Colonic mucosa (tissue), 4 donors: ENCODE measurements at regions not wholly inside any gene's neighbourhood (a gene's known extent, or its start where the extent isn't known, plus 50 kb on each side); places are given as distances from the start of the nearest gene placed in this dataset.

Experiments
- DNase-seq: peaks from one replicate; pipeline ENCODE4 v3.0.0-alpha.2; 2020
- H3K27ac ChIP-seq: fragments of 200-600 bp; one replicate; pipeline ENCODE4 v1.8.0; 2021
- H3K27me3 ChIP-seq: fragments of 200-600 bp; one replicate; pipeline ENCODE4 v1.8.0; 2021
- H3K36me3 ChIP-seq: fragments of 200-600 bp; one replicate; pipeline ENCODE4 v1.8.0; 2021
- H3K4me1 ChIP-seq: fragments of 200-600 bp; one replicate; pipeline ENCODE4 v1.8.0; 2021; ENCODE audit warnings: mild to moderate bottlenecking
- H3K4me3 ChIP-seq: fragments of 200-600 bp; one replicate; pipeline ENCODE4 v1.8.0; 2021
- H3K9ac ChIP-seq, 2 donors: one replicate each; pipeline ENCODE4 v1.7.0; 2013; ENCODE audit warnings: control low read depth in 2 of 2, low read depth in 2 of 2, low read length in 2 of 2
- H3K9me3 ChIP-seq: fragments of 200-600 bp; one replicate; pipeline ENCODE4 v1.8.0; 2021
- CTCF ChIP-seq: fragments of 200-600 bp; IDR thresholded peaks from one replicate; pipeline ENCODE4 v1.8.0; 2022; ENCODE audit warnings: antibody characterized with exemption, mild to moderate bottlenecking
- intact Hi-C: fragments of 100-400 bp; cut with DNase I; formaldehyde crosslinking; loops from one replicate; pipeline ENCODE4 v1.14.1; 2022
- donor health status: healthy.
- donor health status: DM: no; HTN: no; CAD: no.
- donor health status: DM: no; HTN: no; CAD: no.

GRCh38 chr17:65433157-65433556 is 128.3 kb downstream of the AXIN2 start:
- Histone ChIP-seq H3K36me3 (no peaks in the 10 kb centered on the region), H3K9me3 (no peaks in the 10 kb centered on the region), H3K9ac (no peak overlapping the region), H3K4me1 (no peaks in the 10 kb centered on the region), H3K27ac (no peak overlapping the region), H3K27me3 (no peaks in the 10 kb centered on the region), H3K4me3 (no peak overlapping the region)
- TF ChIP-seq CTCF = no peak
- intact Hi-C loops = no loop called here
- no peak for DNase-seq

- no peak overlapping the region for H3K4me3 ChIP-seq
- no peaks in the 10 kb centered on the region for H3K9me3 ChIP-seq
- H3K4me1 ChIP-seq = no peaks in the 10 kb centered on the region
- H3K27me3 ChIP-seq = no peaks in the 10 kb centered on the region
- no peak overlapping the region for H3K9ac ChIP-seq
- H3K27ac ChIP-seq = no peak overlapping the region
- H3K36me3 ChIP-seq = no peaks in the 10 kb centered on the region
- no peak for DNase-seq
- TF ChIP-seq CTCF = no peak
- intact Hi-C loops = no loop called here
Measured at GRCh38 chr17:65431116-65431515, 130.3 kb downstream of the AXIN2 start.

GRCh38 chr17:65430209-65430833 is 131.1 kb downstream of the AXIN2 start:
- Histone ChIP-seq H3K36me3 (no peaks in the 10 kb centered on the region), H3K4me3 (no peak overlapping the region), H3K27ac (no peak overlapping the region), H3K9ac (no peak overlapping the region), H3K4me1 (no peaks in the 10 kb centered on the region), H3K9me3 (no peaks in the 10 kb centered on the region), H3K27me3 (no peaks in the 10 kb centered on the region)
- no peak for DNase-seq
- no peak for TF ChIP-seq CTCF
- intact Hi-C loops = no loop called here

- H3K9me3 ChIP-seq = no peaks in the 10 kb centered on the region
- intact Hi-C loops = no loop called here
- no peaks in the 10 kb centered on the region for H3K4me1 ChIP-seq
- no peak overlapping the region for H3K27ac ChIP-seq
- DNase-seq = no peak
- TF ChIP-seq CTCF = no peak
- H3K4me3 ChIP-seq = no peak overlapping the region
- no peaks in the 10 kb centered on the region for H3K27me3 ChIP-seq
- H3K36me3 ChIP-seq = no peaks in the 10 kb centered on the region
- H3K9ac ChIP-seq = no peak overlapping the region
Measured at GRCh38 chr17:65423346-65424140, 137.9 kb downstream of the AXIN2 start.

GRCh38 chr17:65418622-65419021 is 142.8 kb downstream of the AXIN2 start:
- peak; percentile 39 for DNase-seq
- peak; percentile 13 for TF ChIP-seq CTCF
- Histone ChIP-seq H3K9me3 (no peaks in the 10 kb centered on the region), H3K36me3 (no peaks in the 10 kb centered on the region), H3K27me3 (no peaks in the 10 kb centered on the region), H3K4me1 (no peaks in the 10 kb centered on the region), H3K9ac (no peak overlapping the region), H3K4me3 (no peak overlapping the region), H3K27ac (no peak overlapping the region)
- intact Hi-C loops = no loop called here
